Stimulated activated CD8-positive, alpha-beta memory T cell treated with anti-CD3 and anti-CD28 coated beads, Interleukin-4, amount 100 ng/mL, for 4 hours (primary cell): ENCODE measurements at regions not wholly inside any gene's neighbourhood (a gene's known extent, or its start where the extent isn't known, plus 50 kb on each side); places are given as distances from the start of the nearest gene placed in this dataset.

ENCODE experiments used
- DNase-seq, 2 donors: peaks; one replicate each; pipeline ENCODE4 v3.0.0-alpha.2; 2020; ENCODE audit warnings: low read depth in 2 of 2, low spot score in 1 of 2

DNA sequence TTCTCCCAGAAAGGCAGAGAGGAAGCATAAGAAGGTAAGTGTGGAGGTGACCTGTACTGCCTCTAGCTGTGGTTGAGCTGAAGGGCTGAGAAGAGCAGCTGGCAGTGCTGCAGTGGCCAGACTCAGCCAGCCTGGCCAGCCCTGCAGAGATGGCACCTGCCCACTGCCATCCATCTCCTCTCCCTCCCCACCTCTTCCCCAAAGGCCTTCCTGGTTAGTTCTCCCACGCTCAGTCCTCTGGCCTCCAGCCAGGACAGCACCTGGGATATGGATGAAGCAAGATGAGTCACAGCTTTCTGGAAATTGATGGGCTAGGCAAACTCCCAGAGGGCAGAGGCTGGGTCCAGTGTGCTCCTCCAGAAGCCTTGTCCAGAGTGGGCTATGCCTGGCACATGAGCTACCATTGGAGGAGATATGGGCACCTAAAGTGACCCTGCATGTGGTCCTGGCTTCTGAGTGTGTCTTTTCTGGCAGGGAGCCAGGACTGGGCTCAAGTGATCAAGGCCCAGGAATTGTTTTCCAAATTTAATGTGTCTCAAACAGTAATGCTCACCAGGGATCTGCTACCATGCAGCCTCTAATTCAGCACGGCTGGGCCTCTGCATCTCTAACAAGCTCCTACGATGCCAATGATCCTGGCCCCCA lies 81.0 kb upstream of the CACUL1 start:
- DNase-seq: no peak

DNA sequence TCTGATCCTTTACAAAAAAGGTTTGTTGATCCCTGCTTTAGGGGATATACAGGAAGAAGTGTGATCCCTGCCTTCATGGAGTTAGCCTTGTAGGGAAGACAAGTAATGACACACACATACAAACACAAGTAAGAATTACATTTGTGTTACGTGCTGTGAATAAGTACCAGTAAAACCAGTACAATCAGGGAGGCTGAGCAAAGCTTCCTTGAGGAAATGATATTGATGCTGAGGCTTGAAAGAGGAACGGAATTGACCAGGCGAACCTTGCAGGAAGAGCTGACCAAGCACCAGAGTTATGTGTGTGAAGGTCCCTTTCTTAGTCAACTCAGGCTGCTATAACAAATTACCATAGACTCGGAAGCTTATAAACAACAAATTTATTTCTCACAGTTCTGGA lies 83.6 kb upstream of the CACUL1 start:
- no peak for DNase-seq

- DNase-seq: no peak
These were observed 84.6 kb upstream of the CACUL1 start for GRCh38 chr10:118839348-118839747.

GRCh38 chr10:118840071-118840775 lies 85.5 kb upstream of the CACUL1 start:
- DNase-seq: peak in 1 of 2 donors; percentile 8

- no peak for DNase-seq
These were observed 86.2 kb upstream of the CACUL1 start for GRCh38 chr10:118840776-118841468.

DNA sequence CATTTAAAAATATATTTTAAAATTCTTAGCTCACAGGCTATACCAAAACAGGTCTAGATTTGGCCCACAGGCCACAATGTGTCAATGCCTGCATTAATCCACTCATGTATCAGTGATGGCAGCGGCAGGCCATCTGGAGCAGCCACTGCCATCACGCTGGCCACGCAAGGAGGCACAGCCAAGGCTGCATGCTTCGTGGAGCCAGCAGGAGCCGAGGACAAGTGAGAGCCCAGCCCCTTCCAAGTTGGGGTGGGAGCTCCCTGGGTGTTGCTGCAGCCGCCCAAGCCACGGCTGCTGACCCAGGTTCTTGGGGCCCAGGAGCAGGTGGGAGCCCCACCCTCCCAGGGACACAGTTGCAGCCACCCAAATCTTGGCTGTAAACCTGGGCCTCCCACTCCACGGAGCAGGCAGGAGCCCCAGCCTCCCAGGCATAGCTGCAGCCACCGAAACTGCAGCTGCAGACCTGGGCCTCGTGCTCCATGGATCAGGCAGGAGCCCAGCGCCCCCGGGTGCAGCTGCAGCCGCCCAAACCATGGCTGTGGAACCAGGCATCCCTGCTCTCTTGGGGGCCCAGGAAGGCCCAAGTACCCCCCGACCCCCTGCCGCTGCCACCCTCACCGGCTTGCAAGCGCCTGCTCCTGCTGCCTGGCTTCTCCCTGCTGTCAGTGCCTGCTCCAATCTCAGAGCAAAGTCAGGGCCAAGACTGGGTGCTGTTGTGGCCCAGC lies 87.3 kb upstream of the CACUL1 start:
- DNase-seq: no peak

DNA sequence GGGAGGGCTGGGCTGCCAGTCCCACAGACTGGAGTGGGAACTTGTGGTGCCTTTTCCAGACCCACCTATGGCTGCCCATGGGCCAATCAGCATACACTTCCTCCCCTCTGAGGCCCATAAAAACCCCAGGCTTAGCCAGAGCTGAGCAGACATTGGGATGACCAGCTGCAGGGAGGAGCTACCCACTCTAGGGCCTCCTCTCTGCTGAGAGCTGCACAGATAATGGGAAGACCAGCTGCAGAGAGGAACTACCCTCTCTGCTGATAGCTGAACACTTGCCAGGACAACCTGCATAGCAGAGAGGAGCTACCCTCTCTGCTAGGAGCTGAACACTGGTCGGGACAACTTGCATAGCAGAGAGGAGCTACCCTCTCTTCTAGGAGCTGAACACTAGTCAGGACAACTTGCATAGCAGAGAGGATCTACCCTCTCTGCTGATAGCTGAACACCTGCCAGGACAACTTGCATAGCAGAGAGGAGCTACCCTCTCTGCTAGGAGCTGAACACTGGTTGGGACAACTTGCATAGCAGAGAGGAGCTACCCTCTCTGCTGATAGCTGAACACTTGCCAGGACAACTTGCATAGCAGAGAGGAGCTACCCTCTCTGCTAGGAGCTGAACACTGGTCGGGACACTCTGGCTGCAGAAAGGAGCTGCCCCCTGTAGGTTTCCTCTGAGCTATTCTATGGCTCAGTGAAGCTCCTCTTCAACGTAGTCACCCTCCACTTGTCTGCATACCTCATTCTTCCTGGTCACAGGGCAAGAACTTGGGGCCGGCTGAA lies 88.3 kb upstream of the CACUL1 start:
- no peak for DNase-seq

- no peak for DNase-seq
These were observed 89.0 kb upstream of the CACUL1 start for GRCh38 chr10:118843647-118844265.

DNA sequence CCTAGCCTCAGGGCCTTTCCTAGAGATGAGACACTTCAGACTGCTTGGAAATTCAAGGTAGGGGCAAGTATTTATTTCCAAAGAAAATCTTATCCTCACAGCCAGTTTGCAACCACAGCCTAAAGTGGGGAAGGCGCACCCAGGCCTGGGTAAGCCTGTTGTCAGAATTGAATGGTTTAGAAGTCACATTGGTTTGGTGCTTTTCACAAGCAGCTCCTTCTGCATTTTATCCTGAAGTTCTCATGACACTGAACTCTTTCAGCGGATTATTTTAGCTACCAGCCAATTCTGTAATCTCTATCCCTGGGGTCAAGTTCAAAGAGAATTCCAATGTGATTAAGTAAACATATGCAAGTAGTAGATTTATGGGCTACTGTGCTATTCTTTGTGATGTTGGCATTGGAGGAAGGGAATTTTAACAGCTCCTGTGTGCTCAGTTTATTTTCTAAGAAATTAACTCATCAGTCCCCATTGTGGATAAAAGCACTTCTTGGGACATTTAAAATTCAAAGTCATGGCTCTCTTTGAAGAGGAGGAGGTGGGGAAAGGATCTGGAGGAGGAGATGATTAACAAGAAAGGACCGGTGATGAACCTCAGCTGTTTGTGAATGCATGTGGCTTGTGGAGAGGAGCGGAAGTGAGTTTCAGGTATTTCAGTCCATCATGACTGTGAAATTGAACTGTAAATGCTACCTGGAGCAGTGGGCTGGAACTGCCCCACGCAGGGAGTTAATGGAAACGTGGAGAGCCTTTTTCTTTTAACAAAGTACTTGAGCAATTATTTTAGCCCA lies 90.2 kb upstream of the CACUL1 start:
- DNase-seq: no peak

DNA sequence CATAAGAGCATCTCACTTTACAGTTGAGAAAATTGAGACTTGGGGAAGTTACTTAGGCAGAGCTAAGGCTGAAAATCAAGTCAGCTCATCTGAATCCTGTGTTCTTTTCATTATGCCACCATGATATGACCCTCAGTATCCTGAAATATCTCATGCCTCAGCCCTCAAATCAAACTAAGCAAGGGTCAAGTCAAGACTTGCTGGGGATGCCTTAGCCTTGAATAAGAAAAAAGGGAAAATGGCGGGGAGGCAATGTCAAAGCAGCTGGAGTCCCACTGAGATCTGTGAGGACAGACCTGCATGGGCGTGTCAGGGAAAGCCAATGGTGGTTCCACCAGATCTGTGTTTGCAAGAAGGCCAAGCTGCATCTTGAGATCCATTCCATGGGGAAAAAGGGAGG lies 91.0 kb upstream of the CACUL1 start:
- DNase-seq: no peak

DNA sequence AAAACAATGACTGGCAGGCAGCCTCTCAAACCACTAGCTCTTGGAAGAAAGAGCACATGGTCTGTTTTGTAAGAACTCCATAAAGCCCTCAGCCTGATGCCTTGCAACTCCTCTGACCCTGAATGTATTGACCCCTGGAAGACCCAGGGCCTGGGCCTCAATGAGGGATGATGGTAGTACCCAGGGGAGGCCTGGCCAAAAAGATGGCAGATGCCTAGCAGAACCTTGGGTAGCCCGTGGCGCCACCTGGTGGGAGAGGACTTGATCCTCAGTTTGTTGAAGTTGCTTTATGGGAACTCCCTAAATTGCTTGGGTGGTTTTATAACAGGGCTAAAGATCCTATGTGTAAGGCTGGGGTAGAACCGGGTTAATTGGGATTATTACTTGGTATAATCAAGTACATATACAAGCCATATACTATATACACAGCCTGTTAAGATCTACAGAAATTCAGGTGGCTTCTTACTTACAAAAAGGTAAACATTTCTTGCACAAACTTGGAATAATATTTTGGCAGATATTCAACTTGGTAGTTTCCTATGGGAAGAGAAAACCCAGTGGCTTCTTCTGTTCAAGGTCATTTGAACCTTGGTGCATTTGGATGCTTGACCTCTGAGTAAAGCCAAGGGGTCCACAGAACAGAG lies 95.8 kb upstream of the CACUL1 start:
- peak; percentile 18 to 36 for DNase-seq

DNA sequence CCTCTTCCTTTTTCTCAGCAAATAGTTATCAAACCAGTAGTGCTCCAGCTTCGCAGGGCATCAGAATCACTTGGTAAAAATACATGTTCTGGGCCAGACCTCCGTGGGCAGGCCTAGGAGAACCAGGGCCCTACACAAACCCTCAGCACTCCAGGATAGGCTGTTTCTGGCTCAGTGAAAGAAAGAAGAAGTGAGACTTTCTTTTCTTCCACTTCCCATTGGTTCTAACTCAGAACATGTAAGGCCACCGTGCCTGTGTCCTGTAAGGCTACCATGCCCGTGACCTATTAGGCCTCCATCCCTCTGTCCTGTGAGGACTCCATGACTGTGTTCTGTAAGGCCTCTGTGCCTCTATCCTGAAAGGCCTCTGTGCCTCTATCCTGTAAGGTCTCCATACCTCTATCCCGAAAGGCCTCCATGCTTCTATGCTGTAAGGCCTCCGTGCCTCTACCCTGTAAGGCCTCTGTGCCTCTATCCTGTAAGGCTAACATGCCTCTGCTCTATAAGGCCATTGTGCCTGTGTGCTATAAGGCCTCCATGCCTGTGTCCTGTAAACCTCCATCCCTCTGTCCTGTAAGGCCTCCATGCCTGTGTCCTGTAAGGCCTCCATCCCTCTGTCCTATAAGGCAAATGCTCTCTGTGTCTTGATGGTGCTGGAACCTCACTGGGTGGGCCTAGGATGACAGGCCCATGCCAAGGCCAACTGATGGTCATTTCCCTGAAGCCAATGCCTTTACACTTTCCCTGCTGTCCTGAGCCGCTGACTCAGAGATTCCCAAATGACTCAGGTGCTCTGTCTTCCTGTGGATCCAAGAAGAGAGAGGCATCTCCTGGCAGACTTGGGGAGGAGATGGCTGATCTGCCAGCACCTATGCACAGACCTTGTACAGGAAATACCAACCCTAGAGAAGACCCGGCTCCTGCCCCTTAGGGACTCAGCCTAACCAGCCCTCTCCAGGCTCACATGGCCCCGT lies 96.6 kb upstream of the CACUL1 start:
- no peak for DNase-seq

GRCh38 chr10:118853916-118854315 lies 99.1 kb upstream of the CACUL1 start:
- no peak for DNase-seq

DNA sequence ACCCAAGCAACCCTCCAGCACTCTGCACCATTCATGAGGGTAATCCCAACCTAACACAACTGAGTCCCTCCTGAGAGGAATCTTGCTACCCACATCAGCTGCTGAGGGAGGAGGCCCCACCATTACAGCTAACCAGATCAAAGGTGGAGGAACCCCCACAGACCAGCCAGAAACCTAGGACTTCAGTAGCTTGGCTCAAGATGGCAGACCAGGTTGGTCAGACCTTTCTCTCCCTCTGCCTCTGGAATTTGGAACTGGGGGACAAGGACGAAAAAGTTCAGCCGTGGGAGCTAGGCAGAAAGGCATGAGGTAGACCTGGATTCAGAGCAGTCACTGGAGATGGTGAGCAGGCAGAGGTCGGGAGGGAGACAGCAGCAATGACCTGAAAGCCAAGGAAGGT lies 101.3 kb upstream of the CACUL1 start:
- no peak for DNase-seq

- DNase-seq: no peak
These were observed 111.4 kb upstream of the CACUL1 start for GRCh38 chr10:118865998-118866693.

DNA sequence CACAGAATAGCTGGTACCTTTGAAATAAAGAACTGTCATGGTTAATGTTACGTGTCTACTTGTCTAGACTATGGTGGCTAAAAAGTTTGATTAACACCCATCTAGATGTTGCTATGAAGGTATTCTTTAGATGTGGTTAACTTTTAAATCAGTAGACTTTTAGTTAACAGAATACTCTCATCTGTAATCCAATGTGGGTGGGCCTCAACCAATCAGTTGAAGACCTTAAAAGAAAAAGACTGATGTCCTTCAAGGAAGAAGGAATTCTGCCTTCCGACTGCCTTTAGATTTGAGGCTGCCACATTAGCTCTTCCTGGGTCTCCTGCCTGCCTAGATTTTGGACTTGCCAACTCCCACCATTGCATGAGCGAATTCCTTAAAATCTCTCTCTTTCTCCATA lies 113.0 kb upstream of the CACUL1 start:
- DNase-seq: no peak

DNA sequence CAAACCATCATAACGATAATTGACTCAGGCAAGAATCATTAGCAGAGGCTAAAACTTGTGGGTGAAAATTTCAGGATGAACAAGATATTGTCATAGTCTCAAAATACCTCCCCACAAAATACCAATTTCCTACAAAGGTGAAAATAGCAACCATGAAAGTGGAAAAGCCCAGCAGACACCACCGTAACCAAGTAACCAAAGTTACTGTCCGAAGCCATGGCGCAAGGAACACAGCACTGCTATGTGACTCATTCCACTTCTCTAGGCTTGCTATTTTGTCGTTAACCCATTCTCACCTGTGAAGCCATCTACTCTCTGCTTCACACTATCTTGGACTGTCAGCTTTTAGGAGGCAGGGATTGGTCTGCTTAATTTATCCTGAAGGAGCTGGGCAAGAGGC lies 113.8 kb upstream of the CACUL1 start:
- no peak for DNase-seq
